ENCODE measurements at regions not wholly inside any gene's neighbourhood (a gene's known extent, or its start where the extent isn't known, plus 50 kb on each side); places are given as distances from the start of the nearest gene placed in this dataset.

GRCh38 chr2:215625207-215625606, 189.3 kb upstream of the FN1 start:
- TF ChIP-seq, protein P1, sequence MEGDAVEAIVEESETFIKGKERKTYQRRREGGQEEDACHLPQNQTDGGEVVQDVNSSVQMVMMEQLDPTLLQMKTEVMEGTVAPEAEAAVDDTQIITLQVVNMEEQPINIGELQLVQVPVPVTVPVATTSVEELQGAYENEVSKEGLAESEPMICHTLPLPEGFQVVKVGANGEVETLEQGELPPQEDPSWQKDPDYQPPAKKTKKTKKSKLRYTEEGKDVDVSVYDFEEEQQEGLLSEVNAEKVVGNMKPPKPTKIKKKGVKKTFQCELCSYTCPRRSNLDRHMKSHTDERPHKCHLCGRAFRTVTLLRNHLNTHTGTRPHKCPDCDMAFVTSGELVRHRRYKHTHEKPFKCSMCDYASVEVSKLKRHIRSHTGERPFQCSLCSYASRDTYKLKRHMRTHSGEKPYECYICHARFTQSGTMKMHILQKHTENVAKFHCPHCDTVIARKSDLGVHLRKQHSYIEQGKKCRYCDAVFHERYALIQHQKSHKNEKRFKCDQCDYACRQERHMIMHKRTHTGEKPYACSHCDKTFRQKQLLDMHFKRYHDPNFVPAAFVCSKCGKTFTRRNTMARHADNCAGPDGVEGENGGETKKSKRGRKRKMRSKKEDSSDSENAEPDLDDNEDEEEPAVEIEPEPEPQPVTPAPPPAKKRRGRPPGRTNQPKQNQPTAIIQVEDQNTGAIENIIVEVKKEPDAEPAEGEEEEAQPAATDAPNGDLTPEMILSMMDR (IDR thresholded peaks at IDR 0.05; ENCODE audit: low read depth, low read length, missing control alignments): no peak
- no peak overlapping the region for H3K4me3 ChIP-seq (ENCODE audit: low read depth, low read length)
- no peak for DNase-seq (ENCODE audit: low read depth)

DNA sequence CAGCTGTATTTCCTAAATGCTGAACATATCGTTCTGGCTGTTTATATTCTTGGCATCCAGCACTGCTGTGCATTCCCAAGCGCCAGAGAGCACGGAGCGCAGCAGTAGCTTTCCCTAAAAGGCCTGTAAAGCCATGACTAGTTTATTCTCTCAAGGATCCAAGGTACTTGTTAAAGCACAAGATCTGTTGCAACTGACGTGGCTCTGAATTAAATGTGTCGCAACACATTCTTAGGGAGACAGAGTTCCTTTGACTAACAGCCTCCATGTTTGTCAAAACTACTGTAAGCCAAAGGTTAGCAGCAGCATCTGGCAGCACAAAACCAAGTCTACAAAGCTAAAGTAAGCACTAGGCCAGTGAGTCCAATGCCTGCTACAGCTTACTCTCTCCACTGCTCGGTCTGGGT, 188.6 kb upstream of the FN1 start:
- TF ChIP-seq, protein P1 (IDR thresholded peaks at IDR 0.05; ENCODE audit: low read depth, low read length, missing control alignments): no peak
- DNase-seq (ENCODE audit: low read depth): no peak
- no peak overlapping the region for H3K4me3 ChIP-seq (ENCODE audit: low read depth, low read length)

GRCh38 chr2:215622837-215623236, 187.0 kb upstream of the FN1 start:
- no peak overlapping the region for H3K4me3 ChIP-seq (ENCODE audit: low read depth, low read length)
- DNase-seq (ENCODE audit: low read depth): no peak
- TF ChIP-seq, protein P1 (IDR thresholded peaks at IDR 0.05; ENCODE audit: low read depth, low read length, missing control alignments): no peak

DNA sequence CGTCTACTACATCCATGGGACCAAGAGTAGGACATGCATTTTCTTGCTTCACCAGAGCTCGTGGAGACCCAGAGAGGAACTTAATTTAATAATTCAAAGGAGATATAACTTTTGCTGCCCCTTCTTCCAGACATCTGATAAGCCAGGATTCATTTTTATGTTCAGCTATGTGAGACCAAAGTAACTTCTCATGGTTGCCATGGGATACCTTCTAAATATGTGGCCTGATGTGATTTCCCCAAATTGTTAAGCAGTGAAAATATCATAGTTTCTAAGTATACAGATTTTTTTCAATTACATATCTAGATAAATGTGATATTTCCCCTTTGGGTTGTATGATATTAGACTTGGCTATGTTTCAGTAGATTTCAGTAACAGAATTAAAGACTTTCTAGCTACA, 185.5 kb upstream of the FN1 start:
- H3K4me3 ChIP-seq (ENCODE audit: low read depth, low read length): no peak overlapping the region
- no peak for DNase-seq (ENCODE audit: low read depth)
- TF ChIP-seq, protein P1 (IDR thresholded peaks at IDR 0.05; ENCODE audit: low read depth, low read length, missing control alignments): no peak

DNA sequence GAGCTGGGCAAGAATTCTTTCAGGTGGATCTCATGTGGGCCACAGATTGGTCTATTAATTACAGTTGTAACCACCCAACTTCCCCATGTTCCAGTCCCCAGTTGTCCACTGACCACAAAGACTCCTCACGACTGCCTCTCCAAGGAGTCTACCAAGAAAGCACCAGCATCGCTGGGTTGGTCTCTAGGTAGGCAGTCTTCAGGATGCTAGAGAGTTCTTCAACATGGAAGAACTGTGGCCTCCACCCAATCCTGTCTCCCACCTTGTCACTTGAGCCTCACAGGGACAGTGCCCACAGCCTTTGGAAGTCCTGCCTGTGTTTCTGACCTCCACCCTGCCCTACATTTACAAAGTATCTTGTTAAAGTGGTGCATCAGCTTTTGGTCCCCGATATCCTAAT, 184.7 kb upstream of the FN1 start:
- TF ChIP-seq, protein P1 (IDR thresholded peaks at IDR 0.05; ENCODE audit: low read depth, low read length, missing control alignments): no peak
- no peak overlapping the region for H3K4me3 ChIP-seq (ENCODE audit: low read depth, low read length)

GRCh38 chr2:215619989-215620388, 184.1 kb upstream of the FN1 start:
- no peak for DNase-seq (ENCODE audit: low read depth)
- TF ChIP-seq, protein P1 (IDR thresholded peaks at IDR 0.05; ENCODE audit: low read depth, low read length, missing control alignments): no peak
- no peak overlapping the region for H3K4me3 ChIP-seq (ENCODE audit: low read depth, low read length)

More for the DNA sequence above, 184.7 kb upstream of the FN1 start:
- DNase-seq (ENCODE audit: low read depth): no peak

Measured in GM12864 (cell line).